SIG-M5 (cell line): ENCODE measurements at regions not wholly inside any gene's neighbourhood (a gene's known extent, or its start where the extent isn't known, plus 50 kb on each side); places are given as distances from the start of the nearest gene placed in this dataset.

Source experiments
- DNase-seq: peaks from one replicate; lab custom pipeline; 2025; lab: John Stamatoyannopoulos, UW

- no peak for DNase-seq
These were observed 54.0 kb upstream of the CWC22 start for GRCh38 chr2:180061085-180061484.

GRCh38 chr2:180058993-180059392 is 51.9 kb upstream of the CWC22 start:
- DNase-seq: no peak

- DNase-seq: no peak
These were observed 50.8 kb upstream of the CWC22 start for GRCh38 chr2:180057706-180058412.
